HCT116 (cell line): ENCODE measurements at regions not wholly inside any gene's neighbourhood (a gene's known extent, or its start where the extent isn't known, plus 50 kb on each side); places are given as distances from the start of the nearest gene placed in this dataset.

ENCODE experiments used
- CTCF ChIP-seq, 3 experiments: fragments of 200-600 bp in 1 of 3; sonication (generic) in 1 of 3; IDR thresholded peaks in 2 of 3; conservative IDR thresholded peaks in 1 of 3; 2 replicates each; pipeline ENCODE4 v1.5.1; 2012 to 2017; ENCODE audit warnings: low read depth in 2 of 3, low read length in 2 of 3, antibody characterized with exemption in 1 of 3, borderline replicate concordance in 1 of 3, control low read depth in 1 of 3, mild to moderate bottlenecking in 1 of 3, mixed read lengths in 1 of 3, mixed run types in 1 of 3, moderate library complexity in 1 of 3; ENCODE audit not compliant: insufficient read depth in 1 of 3
- EZH2 ChIP-seq: fragments of 200-600 bp; sonication (generic); IDR thresholded peaks from 2 replicates; pipeline ENCODE4 v1.6.1; 2017; ENCODE audit warnings: antibody characterized with exemption, mixed run types
- POLR2A ChIP-seq: IDR thresholded peaks from 2 replicates; pipeline ENCODE4 v1.7.0; 2011; ENCODE audit warnings: borderline replicate concordance; ENCODE audit not compliant: insufficient read depth, insufficient read length; ENCODE audit errors: extremely low read depth
- POLR2AphosphoS5 ChIP-seq: IDR thresholded peaks from 2 replicates; pipeline ENCODE4 v1.6.1; 2011; ENCODE audit warnings: mild to moderate bottlenecking, low read depth, low read length, moderate library complexity
- SRF ChIP-seq: IDR thresholded peaks from 2 replicates; pipeline ENCODE4 v1.6.1; 2012; ENCODE audit warnings: low read depth
- TCF7L2 ChIP-seq: IDR thresholded peaks from 2 replicates; pipeline ENCODE4 v1.7.0; 2011; ENCODE audit warnings: borderline replicate concordance, inconsistent platforms; ENCODE audit not compliant: insufficient read depth, insufficient read length; ENCODE audit errors: extremely low read depth
- YY1 ChIP-seq: IDR thresholded peaks from 2 replicates; pipeline ENCODE4 v1.6.1; 2011; ENCODE audit warnings: low read length, low read depth, moderate library complexity, mild to moderate bottlenecking; ENCODE audit not compliant: insufficient replicate concordance; ENCODE audit errors: extremely low read depth
- ZFX ChIP-seq: fragments of 450-650 bp; IDR thresholded peaks from 2 replicates; pipeline ENCODE4 v1.6.1; 2017

DNA sequence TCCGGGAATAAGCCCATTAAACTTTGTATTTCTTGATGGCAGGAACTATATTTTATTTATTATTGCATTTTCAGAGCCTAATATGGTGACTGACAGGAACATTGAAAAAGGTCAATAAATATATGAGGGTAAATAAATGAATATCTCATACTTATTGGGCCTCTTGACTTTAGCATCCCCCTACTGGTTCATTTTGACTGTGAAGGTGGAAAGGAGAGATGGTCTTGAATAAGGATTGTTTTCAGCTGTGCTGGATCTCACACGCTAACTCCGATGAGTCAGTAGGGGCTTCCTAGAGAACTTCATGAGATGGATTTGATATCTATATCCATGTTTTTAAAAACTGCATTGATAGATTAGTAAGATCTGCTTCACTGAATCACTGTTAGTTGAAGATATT is 1026.0 kb downstream of the REEP3 start:
- TF ChIP-seq CTCF (IDR thresholded peaks at IDR 0.05 in 2 of 3, conservative IDR thresholded peaks at IDR 0.05 in 1 of 3; ENCODE audit: borderline replicate concordance in 1 of 3, insufficient read depth in 1 of 3, low read depth in 2 of 3, low read length in 2 of 3): peak in 1 of 3 experiments; percentile 25; a peak in 1 of 6 replicates
- no peak for TF ChIP-seq SRF
- TF ChIP-seq TCF7L2: no peak
- TF ChIP-seq POLR2AphosphoS5: no peak
- TF ChIP-seq YY1: no peak
- TF ChIP-seq ZFX: no peak
- TF ChIP-seq EZH2: no peak
- TF ChIP-seq POLR2A: no peak
